G401 (cell line): ENCODE measurements at regions not wholly inside any gene's neighbourhood (a gene's known extent, or its start where the extent isn't known, plus 50 kb on each side); places are given as distances from the start of the nearest gene placed in this dataset.
A peak's percentile ranks its signal among the peaks of the same experiment; 100 is the strongest.

Source experiments
- DNase-seq: peaks from one replicate; pipeline ENCODE4 v3.0.0-alpha.2; 2015; ENCODE audit warnings: low spot score
- in situ Hi-C: cut with HindIII; loops from 2 replicates; pipeline ENCODE4 v1.10.0; 2016; ENCODE audit warnings: low sequenced_read_pairs, mixed read lengths

- in situ Hi-C loops, result no loop called here
Observed at GRCh38 chr13:68174893-68175292, 944.8 kb upstream of the PCDH9 start.

DNA sequence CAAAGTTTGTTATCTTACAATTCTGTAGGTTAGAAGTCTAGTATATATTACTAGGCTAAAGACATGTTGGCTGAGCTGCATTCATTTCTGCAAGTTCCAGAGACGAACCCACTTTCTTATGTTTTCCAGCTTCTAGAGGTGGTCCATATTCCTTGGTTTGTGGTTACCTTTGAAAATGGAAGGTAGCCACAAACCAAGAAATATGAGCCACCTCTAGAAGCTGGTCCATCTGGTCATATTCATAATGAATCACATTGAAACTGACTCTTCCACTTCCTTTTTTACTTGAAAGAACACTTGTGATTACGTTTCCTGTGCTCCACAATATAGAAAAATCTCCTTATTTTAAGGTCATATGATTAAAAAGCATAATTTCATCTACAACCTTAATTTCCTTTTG lies 943.0 kb upstream of the PCDH9 start:
- in situ Hi-C loops, result no loop called here
- DNase-seq, result no peak

More at GRCh38 chr13:68174893-68175292, 944.8 kb upstream of the PCDH9 start:
- no peak for DNase-seq

- in situ Hi-C loops, result no loop called here
- no peak for DNase-seq
Observed at GRCh38 chr13:68170961-68171360, 940.8 kb upstream of the PCDH9 start.

GRCh38 chr13:68168448-68168847 lies 938.3 kb upstream of the PCDH9 start:
- in situ Hi-C loops, result no loop called here
- no peak for DNase-seq

GRCh38 chr13:68160466-68160865 lies 930.3 kb upstream of the PCDH9 start:
- DNase-seq, result no peak
- in situ Hi-C loops, result no loop called here

DNA sequence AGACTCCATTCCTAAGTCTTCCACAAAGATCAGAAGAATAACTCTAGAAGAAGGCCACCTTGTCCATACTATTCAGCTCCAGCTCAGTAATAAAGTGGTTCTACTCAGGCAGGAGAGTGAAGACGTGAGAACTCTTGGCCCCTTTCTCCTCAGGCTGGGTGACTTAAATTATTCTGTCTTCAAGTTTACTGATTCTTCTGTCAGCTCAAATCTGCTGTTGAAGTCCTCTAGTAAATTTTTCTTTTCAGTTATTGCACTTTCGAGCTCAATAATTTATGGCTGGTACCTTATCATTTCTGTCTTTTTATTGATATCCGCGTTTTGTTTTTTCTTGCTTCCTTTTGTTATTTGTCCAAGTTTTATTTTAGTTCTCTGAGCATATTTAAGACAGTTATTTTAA lies 922.3 kb upstream of the PCDH9 start:
- in situ Hi-C loops, result no loop called here
- DNase-seq, result no peak

- in situ Hi-C loops, result no loop called here
- no peak for DNase-seq
Observed at GRCh38 chr13:68145852-68146251, 915.7 kb upstream of the PCDH9 start.

GRCh38 chr13:68128297-68128915 lies 898.3 kb upstream of the PCDH9 start:
- in situ Hi-C loops, result no loop called here
- DNase-seq, result peak; percentile 84

DNA sequence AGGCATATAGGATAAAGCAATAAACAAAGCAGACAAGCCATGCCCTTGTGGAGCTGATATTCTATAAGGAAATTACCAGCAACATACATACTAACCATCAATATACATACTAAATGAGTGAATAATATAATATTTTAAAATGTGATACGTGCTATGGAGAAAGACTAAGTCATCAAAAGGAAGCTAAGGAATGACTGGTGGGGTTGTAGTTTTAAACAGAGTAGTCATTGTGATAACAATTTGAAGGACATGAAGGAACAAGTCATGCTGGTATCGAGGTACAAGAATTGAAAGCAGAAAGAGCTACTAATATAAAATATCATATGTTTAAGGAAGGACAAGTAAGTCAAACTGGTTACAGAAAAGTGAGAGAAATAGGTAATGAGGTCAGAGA lies 894.9 kb upstream of the PCDH9 start:
- no peak for DNase-seq
- in situ Hi-C loops, result no loop called here

DNA sequence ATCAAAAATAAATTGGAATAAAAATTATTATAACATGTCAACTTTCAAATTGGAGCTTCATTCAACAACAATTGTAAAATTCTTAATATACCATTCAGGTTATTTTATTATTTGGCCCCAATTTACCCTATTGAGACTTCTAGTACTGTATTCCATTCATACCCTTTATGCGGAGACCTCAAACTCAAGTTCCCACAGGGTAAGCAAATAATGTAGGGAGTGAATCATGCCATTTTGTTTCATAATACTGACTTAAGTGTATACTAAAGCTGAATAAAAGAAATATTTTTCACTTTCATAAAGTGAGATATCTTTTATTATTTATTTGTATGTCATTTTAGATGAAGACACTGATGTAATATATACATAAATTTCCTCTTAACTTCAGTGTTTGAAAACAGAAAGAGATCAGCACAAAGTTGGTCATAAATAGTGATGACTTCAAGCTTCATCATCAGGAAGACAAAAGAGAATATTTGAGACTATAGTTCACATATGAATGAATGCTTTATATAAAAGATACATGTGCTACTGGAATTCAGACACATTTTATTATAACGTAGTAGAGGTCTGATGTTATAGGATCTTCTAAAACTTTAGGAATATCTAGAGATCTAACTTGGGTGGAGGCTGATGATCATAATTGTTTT lies 894.4 kb upstream of the PCDH9 start:
- in situ Hi-C loops, result no loop called here

DNA sequence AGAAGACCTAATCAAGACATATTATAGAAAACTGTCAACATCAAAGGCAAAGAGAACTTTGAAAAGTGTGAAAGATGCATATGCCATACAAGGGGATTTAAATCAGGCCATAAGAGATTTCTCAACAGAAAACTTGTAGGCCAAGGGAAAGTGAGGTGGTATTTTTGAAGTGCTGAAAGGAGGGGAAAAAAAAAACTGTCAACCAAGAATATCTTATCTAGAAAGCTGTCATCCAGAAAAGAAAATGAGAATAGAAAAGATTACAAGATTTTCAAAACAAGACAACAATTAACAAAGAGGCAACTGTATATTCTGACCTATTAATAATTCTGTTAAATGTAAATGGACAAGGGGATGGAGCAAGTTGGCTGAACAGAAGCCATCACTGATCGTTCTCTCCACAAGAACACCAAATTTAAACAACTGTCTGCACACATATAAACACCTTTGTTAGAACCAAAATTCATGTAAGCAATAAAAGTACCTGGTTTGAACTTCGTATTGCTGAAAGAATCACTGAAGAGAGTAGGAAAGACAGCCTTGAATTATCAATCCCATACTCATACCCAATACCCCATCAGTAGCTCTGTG lies 880.1 kb upstream of the PCDH9 start:
- in situ Hi-C loops, result no loop called here
- no peak for DNase-seq

More for the DNA sequence above, 894.4 kb upstream of the PCDH9 start:
- no peak for DNase-seq

- in situ Hi-C loops, result no loop called here
- no peak for DNase-seq
Observed at GRCh38 chr13:68107667-68108066, 877.5 kb upstream of the PCDH9 start.

DNA sequence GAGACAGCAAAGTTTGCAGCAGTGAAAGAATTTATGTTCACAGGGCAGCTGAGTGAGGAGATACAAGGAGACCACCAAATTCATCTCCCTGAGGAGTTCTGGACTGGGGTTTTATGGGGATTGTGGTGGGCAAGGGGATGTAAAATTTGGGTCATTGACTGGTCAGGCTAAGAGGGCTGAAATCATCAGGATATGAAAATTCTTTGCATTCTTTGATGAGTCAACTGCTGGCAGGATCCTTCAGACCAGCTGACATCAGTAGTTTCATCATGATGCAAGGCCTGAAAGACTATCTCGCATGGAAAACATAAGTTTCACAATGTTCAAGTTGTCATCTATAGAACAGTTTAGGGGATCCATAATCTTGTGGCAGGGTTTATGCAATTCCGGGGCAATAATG lies 869.5 kb upstream of the PCDH9 start:
- in situ Hi-C loops, result no loop called here
- DNase-seq, result no peak

DNA sequence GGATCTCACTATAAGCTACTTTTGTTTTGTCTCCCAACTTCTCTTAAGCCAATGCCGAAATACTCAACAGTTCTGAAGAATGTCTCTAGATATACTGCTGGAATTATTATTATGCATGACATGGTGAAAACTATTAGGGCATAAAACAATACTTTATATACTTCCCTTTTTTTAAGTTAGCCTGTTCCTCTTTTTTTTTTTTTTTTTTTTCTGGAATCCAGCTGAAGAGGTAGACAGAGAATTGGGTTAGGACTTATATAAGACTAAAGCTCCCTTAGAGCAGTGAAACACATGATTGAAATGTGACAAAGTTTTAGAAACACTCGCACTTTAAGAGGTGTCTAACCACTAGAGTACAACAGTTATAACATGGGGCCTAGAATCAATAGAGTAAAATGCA lies 850.9 kb upstream of the PCDH9 start:
- in situ Hi-C loops, result no loop called here
- no peak for DNase-seq

- no peak for DNase-seq
- in situ Hi-C loops, result no loop called here
Observed at GRCh38 chr13:68078874-68079273, 848.7 kb upstream of the PCDH9 start.

DNA sequence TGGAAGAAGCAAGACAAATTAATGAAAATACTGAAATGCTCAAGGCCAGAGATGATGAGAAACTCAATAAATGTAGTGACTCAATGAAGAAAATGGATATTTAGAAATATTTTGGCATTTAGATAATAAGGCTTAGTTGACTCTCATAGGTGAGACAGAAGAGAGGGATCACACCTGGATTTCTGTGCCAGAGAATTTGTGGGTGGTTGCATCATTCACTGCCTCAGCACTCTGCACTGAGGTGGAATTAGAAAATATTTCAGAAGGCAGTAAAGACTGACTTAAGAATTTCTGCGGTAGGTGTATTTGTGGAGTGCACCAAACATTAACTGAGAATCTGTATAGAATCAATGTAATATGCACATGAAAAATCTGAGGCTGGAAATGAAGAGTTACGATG lies 848.3 kb upstream of the PCDH9 start:
- DNase-seq, result no peak
- in situ Hi-C loops, result no loop called here

GRCh38 chr13:68076046-68076445 lies 845.9 kb upstream of the PCDH9 start:
- no peak for DNase-seq
- in situ Hi-C loops, result no loop called here

DNA sequence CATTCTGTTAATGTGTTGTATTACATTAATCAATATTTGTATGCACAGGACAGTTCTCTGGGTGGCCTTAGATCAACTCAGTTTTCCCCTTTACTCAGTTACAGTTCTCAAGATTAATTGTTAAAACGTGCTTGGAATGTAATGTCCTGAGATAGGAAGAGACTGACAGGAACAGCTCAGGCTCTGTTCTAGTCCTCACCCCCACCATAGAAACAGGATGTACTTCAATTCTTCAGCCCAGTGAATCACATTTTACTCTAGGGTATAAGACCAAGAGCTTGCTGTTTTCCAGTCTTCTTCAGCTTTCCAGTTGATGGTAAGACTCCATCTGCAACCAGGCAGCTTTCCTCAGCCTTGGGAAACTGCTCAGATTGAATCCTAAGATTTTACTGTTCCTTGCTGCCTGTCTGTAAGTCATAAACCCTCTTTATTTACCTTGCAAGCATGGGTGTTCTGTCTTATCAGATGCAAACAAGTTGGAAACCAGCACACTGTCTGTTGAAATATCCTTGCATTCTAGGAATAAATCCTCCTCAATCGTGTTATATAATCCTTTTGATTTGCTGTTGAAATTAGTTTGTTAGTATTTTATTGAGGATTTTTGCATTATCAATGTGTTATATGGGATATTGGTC lies 836.9 kb upstream of the PCDH9 start:
- DNase-seq, result no peak

DNA sequence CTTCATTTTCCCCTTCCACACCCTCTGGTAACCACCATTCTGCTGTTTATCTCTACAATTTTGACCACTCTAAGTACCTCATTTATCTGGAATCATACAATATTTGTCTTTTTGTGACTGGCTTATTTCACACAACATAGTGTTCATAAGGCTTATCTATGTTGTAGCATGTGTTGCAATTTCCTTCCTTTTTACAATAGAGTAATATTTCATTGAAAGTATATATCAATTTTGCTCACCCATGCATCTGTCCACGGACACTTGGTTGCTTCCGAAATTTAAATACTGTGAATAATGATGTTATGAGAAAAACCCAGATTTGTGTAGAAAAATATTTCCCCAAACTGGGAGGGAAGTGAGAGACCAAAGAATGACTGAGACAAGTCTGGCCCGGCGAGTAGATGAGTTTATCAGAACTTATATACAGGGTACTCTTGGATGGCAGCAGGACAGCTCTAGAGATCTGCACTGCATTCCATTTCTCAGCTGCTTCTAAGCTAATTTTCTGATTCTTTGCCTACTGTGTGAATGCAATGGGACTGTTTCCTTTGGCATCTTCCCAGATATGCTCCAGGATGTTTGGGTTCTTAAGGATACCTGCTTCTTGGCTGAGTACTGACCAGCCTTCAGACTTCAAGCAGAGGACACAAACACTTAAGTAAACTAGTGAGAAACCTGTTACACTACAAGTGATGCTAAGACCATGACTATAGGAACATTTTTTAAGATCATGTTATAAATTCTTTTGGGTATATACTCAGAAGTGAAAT lies 834.0 kb upstream of the PCDH9 start:
- DNase-seq, result no peak
- in situ Hi-C loops, result no loop called here

More for the DNA sequence above, 836.9 kb upstream of the PCDH9 start:
- in situ Hi-C loops, result no loop called here

GRCh38 chr13:68063181-68063580 lies 833.0 kb upstream of the PCDH9 start:
- no peak for DNase-seq
- in situ Hi-C loops, result no loop called here
